ENCODE measurements at regions not wholly inside any gene's neighbourhood (a gene's known extent, or its start where the extent isn't known, plus 50 kb on each side); places are given as distances from the start of the nearest gene placed in this dataset.
"Not testable (repeated sequence)": the region's sequence is repeated elsewhere in the genome, so short reads cannot be mapped to it uniquely, and the experiment has no call there.

DNA sequence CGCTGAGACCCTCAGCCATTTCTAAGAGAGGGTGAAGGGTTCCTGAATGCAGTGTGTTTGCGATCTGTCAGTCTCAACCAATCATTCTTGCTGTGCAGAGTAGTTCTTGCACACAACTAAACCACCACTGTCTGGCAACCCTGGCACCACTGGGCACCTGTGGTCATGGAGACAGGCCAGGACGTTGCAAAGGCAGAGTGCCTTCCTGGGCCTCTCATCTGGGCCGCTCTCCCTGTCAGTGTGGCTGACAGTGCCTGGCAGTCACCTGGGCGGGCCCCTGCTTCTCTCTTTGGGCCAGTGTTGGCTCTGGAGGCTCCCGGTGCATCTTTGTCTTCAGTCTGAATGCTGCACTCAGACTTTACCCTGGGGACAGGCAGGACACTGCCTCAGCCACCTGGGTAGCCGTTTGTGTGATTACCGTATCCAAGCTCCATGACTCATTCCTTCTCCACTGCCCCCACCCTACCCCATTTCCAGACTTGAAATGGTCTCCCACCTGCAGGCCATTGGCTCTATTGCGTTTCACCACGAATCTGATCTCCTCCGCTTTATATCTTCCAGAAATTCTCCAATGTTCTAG, 104.6 kb upstream of the KLF13 start:
- no peak for FAIRE-seq

DNA sequence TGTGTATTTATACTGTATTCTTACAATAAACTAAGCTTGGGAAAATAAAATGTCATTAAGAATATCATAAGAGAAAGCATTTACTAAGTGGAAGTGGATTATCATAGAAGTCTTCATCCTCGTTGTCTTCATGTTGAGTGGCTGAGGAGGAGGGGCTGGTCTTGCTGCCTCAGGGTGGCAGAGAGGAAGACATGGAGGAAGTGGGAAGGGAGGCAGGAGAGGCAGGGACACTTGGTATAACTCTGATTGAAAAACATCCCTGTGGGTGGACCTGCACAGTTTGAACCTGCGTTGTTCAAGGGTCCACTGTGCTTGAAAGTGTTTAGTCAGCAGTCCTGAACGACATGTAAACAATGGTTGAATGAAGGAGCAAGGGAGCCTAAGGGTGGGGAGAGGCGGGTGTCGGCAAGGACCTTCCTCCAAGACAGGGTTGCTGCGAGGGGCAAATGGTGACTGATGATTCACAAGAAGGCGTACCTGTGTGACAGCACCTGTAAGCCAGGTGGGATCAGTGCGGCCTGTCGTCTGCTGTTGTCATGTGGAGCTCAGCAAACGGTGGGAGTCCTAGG, 103.8 kb upstream of the KLF13 start:
- FAIRE-seq = no peak

DNA sequence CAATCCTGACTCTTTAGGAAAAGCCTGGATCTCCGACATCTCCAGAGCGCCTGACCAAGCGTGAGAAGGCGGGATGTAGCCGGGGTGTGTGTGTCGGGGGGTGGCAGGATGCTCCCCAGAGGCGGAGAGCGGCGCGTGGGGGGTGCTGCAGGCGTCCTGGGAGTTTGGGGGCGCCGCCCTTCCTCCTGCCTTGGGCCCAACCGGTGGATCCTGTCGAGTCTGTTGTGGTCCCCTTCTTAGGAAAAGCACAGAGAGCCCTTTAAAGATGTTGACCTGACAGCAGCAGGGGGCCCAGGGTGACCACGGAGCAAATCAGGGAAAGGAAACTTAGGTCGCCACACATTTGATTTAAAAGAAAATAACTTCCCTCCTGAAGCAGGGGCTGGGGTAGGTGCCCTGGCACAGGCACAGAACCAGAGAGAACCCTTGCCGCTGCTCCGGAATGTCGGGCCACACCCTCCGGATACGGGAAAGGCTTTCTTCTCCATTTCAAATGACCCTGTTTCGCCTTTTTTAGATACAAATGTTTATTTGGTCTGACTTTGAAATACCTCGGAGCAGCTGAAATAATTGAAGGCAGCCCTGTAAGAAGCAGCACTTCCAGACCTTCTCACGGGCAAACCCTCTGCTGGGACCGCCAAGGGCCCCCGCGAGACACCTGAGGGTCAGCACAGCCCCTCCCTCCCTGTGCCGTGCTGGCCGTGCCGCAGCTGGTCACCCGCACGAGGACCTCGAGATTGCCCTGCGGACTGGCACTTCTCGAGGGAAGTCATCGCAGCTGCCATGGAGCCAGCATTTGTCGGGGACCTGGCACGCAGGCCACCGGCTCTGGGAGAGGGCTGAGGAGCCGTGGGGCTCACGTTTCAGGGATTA, 102.9 kb upstream of the KLF13 start:
- FAIRE-seq = no peak

DNA sequence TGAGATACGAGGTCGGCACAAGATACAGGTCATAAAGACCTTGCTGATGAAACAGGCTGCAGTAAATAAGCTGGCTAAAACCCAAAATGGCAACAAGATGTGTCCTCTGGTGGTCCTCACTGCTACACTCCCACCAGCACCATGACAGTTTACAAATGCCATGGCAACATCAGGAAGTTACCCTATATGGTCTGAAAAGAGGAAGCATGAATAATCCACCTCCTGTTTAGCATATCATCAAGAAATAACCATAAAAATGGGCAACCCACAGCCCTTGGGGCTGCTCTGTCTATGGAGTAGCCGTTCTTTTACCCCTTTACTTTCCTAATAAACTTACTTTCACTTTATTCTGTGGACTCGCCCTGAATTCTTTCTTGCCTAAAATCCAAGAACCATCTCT, 102.0 kb upstream of the KLF13 start:
- not testable (repeated sequence) for FAIRE-seq

DNA sequence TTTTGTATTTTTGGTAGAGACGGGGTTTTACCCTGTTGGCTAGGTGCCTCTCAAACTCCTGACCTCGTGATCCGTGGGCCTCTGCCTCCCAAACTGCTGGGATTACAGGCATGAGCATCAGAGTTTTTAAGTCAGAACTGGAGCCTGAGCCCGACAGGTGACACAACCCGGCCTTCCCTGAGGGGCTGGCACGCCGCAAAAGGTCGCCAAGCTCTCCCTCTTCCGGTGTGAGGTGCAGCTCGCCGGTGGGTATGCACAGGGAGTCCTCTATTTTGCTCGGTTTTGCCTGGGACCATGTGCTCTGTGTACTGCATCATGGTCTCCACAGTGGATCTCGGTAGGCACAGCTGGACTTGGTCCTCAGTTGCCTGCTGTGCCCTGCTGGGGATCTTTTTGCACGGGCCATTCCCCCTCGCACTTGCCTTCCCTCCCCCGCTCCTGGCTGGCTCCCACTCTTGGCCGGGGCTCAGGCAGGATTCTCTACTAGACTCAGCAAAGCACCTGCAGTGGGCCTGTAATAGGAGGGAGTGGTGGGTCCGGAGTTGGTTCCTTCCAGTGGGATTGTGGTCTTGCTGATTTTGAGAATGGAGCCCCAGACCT, 101.2 kb upstream of the KLF13 start:
- no peak for FAIRE-seq

DNA sequence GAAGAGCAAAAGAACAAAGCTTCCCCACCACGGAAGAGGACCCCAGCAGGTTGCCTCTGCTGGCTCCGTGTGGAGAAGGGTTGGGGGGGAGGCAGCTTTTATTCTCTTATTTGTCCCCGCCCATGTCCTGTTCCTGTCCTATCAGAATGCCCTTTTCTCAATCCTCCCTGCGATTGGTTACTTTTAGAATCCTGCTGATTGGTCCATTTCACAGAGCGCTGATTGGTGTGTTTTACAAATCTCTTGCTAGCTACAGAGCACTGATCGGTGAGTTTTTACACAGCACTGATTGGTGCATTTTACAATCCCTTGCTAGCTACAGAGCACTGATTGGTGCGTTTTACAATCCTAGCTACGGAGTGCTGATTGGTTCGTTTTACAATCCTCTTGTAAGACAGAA, 100.6 kb upstream of the KLF13 start:
- FAIRE-seq = no peak

DNA sequence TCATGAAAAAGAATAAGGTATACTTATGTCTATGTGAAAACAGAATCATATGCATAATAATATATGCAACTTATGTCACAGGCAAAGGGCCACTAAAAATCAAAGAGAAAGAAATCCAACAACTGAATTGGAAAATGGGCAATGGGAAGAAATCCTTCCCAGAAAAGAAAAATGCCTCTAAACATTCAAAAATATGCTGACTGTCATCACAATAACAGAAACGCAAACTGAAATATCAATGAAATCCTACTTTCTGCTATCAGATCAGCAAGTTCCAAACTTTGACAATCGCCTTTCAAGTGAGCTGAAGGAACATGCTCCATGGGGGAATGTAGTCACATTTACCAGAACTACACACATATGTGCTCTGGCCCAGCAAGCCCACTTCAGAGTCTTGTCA, 99.4 kb upstream of the KLF13 start:
- FAIRE-seq = no peak

DNA sequence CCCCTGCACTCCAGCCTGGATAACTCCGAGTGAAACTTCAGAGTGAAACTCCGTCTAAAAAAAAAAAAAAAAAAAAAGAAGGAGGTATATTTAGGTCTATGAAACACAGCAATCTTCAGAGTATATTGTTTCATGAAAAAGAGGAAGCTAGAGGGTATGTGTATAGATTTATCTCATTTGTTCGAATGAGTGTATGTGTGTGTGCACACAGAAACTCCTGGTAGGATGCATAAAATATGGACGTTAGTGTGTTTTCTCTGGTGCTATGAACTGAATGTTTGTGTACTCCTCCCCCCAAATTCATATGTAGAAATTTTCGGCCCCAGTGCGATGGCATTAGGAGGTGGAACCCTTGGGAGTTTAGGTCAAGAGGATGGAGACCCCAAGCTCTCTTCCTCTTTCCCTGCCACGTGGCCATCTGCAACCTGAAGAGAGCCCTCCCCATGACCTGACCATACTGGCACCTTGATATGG, 98.6 kb upstream of the KLF13 start:
- no peak for FAIRE-seq

DNA sequence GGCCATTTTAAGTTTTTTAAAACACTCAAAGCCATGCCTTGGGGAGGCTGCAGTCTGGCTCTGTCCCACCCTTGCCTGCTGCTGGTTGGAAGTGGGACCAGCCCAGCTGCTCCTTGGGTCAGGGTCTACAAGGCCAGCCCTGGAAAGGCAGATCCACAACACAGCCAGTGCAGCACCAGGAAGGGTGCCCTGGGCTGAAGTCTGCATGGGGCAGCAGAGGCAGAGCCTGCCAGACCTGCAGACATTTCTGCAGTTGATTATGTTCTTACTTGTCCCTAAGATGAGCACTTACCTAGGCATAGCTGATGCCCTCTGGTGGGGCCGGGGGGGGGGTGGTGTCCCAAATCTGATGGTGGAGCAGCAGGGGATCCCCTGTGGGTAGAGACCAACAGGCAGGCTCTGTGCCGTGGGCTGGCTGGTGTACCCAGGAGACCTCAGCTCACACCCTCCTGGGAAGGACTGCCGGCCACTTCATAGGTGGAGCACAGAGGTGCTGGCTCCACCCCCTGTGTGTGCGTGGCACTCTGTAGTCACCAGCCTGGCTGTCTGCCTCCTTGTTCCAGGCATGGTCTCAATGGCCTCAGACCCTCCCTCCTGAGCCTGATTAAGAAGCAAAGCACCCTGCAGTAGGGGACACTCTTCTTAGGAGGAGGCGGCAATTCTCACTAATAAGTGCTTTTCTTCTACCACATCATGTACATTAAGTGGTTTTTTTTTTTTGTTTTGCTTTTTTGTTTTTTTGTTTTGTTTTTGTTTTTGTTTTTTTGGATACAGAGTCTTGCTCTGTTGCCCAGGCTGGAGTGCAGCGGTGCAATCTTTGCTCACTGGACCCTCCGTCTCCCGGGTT, 97.4 kb upstream of the KLF13 start:
- no peak for FAIRE-seq

DNA sequence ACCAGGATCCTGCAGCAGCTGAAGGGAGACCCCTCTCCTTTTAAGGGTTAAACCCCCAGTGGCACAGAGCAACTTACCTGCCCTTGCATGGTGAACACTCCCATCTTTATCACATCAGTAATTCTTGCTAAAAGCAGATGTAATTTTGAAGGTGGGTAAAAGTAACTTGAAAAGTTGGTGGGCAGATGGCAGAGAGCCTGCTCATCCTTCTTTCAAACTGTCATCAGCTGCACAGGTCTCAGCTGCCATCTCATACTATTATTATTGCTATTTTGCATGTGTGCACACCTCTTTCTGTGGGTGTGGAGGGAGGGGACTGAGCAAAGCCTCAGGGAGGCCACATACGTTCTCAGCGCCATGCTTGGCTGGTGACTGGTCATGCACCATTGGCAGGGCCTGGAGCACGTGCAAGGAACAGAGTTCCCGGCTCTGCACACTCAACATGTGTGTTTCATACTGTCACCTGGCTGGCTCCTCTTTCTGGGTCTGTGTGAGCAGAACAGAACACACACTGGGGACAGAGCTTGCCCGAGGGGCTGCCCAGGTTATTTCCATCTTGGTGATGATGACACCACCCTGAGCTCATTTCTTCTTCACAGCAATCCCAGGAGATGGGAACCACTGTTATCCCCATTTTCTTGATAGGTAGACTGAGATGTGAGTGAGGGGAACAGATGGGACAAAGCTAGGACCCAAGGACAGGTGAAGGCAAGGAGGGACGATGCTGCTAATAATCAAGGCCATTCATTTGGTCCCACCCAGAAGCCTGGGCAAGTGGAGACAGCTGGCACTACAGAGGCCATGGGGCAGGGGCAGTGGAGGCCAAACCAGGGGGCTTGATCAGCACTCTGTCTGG, 95.8 kb upstream of the KLF13 start:
- FAIRE-seq = no peak

DNA sequence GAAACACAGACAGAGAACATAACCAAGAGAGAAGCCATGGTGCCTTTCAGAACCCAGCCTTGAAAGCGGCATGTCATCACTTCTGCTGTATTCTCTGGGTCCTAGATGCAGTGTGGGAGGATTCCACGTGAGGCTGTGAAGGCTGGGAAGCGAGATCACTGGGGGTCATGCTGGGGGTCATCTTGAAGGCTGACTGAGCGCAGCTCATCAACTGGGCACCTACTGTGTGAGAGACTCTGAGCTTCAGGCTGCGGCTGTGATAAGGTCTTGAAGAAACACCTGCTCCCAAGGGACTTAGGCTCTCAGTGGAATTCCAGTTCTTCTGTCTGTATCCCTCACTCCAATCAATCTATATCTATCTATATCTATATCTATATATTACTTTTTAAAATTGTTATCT, 91.8 kb upstream of the KLF13 start:
- no peak for FAIRE-seq

DNA sequence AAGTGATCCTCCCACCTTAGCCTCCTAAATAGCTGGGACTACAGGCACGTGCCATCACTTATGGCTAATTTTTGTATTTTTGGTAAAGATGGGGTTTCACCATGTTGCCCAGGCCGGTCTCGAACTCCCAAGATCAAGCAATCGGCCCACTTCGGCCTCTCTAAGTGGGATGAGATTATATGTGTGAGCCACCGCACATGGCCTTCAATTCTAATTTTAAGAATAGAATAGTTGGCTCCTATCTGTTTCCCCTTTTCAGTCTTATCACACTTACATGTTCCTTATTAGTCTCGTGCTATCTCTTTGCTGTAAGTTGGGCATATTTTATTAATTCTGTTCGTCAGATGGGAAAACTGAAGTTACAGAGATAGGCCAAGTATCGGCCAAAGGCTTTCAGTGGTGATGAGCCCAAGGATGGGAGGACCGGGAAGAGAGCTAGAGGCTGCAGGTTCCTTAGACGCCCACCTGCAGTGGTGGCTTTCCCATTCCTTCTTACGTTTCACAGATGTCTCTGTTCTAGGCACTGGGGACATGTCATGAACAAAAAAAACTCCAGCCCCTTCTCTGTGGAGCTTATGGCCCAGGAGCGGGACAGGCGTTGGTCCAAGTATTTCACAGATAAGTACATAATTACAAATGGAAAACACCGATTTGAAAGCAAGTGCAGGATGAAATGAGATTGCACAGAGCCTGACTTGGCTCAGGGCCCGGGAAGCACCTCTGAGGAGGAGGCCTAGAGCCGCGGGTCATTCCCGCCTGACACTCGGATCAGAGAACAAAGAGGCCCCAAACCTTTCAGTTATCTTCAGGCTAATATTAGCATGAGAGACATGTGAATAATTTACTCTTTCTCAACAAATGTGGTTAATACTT, 91.1 kb upstream of the KLF13 start:
- FAIRE-seq = peak; percentile 21

DNA sequence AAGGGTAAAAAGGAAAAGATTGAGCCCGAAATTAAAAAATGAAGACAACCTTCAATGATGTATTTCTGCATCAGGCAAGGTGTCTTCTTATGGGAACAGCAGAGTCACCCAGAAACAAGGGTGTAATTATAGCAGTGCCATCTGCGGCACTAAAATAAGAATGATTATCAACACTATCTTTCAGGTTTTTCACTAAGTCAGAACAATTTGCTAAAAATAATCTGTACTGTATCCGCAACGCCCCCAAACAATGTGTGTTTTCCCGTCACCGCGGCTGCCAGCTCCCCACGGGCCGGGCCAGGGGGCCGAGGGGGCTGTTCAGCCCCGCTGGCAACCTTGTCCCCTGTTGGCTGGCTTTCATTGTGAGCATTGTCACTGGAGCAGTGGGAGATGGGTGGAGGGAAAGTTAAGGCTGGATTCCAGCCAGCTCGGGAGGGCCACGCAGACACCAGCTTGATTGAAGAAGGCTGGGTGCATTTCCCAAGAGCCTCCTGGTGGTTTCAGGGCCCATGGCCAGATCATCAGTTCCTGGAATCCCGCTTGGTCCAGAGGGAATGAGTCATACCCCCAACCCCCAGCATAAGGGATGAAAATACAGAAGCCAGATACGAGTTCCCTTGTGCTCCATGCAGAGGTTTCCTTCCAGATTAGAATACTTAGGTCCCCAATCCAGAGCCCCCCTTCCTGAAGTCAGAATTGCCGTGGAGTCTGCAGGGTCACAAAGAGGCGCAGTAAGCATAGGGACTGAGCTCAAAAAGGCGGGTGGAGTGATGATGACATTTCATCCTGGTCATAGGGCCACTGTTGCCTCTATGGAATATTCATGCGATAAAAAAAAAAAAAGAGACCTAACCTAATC, 90.2 kb upstream of the KLF13 start:
- no peak for FAIRE-seq

DNA sequence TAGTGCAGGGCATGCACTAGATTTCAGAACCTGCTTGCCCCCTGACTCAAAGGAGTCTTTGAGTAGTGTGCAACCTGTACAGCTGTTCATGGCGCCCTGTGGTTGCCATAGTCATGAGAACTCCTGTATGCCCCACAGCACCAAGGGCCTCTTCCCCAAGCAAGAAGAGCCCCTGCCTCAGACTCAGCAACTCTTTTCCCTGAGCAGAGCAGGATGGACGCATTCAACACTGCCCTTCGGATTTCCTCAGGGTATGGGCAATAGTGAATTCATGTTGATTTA, 89.7 kb upstream of the KLF13 start:
- no peak for FAIRE-seq

DNA sequence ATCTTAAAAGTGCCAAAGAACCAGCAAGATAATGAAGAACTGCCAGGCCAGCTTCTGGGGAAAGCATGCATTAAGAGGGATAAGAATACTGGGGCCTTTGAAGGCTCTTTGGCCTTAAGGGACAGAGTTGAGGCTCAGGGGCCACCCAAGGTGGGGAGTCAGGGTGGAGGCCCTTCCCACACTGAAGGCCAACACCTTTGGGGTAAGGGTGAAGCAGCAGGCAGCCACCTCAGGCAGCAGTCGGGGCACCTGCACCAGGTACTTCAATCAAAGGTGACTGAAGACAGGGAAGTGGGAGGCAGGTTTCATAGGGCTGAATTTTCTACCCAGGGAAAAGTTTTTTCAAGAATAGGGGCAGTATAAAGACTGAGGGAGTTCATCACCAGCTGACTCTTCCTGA, 87.7 kb upstream of the KLF13 start:
- no peak for FAIRE-seq

DNA sequence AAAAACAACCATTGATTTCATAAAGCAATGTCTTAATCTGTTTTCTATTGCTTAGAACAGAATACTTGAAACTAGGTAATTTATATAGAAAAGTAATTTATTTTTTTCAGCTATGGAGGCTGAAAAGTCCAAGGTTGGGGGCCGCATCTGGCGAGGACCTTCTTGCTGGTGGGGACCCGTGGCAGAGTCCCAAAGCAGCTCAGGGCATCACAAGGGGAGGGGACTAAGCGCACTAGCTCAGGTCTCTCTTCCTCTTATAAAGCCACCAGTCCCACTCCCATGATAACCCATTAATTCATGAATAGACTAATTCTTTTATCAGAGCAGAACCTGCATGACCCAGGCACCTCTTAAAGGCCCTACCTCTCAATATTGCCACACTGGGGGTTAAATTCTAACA, 87.2 kb upstream of the KLF13 start:
- FAIRE-seq = no peak

DNA sequence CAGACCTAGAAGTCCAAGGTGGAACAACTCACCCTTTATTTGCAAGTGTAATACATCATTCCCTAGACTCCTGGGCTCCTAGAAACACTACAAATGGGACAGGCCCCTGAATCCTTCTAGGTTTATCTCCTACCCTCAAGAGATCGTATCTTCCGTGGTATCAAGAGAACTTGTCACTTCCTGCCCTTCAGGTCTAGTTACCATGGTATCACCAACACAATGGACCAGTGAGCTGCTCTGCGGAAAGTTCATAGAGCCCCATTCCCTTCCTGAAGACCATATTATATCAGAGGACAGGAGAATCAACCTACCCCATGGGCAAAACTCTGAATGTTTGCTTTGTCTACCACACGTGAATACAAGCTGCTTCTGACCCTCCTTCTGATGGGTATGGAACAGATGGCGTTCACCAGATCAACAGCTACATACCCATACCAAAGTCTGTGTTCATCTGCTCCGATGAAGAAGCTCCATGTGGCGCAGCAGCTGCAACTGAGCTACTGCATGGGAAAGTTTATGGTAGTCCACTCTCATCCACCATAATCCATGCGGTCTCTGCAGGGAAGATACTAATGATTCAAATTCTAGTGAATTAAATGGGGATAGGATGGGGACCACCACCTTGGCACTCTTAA, 84.6 kb upstream of the KLF13 start:
- FAIRE-seq = no peak

DNA sequence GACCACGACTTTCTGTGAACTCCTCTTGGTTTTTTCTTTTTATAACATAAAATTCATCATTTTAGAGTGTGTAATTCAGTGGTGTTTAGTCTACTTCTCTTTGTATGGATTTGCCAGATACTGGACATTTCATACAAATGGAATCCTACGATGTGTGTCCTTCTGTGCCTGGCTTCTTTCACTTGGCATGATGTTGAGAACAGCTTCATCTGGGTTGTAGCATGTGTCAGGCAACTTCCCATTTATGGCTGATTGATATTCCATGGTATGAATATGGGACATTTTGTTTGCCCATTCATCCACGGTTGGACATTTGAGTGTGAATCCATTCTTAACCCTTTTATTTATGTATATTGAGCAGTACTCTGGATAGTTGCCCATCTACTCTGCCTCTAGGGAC, 82.7 kb upstream of the KLF13 start:
- no peak for FAIRE-seq

DNA sequence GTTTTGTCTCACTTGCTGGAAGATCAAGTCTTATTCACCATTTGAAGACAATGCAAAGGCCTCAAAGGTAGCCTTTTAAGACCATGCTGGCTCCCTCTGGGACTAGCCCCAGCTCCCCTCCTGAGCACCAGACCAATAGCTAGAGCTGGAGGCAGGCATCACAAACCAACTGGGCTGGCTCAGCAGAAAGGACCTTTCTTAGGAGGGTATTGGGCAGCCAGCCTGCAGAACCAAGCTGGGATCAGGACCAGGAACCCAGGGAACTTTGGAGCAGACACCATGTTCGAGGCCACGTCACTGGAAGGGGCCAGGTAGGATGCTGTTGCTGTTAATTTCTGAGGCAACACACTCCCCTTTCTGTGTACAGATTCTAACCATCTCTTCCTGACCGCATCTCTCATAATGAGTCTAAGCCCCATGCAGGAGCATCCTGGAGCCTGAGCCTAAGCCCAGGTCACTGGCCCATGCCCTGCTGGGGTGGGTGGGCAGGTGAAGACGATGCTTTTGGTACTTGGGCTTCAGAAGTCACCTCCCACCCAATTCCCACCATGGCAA, 81.4 kb upstream of the KLF13 start:
- no peak for FAIRE-seq
